ENCODE measurements at regions not wholly inside any gene's neighbourhood (a gene's known extent, or its start where the extent isn't known, plus 50 kb on each side); places are given as distances from the start of the nearest gene placed in this dataset.

GRCh38 chr10:10716972-10717371 is 300.7 kb upstream of the CELF2 start:
- TF ChIP-seq CTCF (IDR thresholded peaks at IDR 0.05) = no peak
- TF ChIP-seq EZH2 (IDR thresholded peaks at IDR 0.05) = no peak
- TF ChIP-seq EZH2phosphoT487 (IDR thresholded peaks at IDR 0.05) = no peak

Measured in neural progenitor cell (in vitro differentiated cells).